Neural progenitor cell (in vitro differentiated cells): ENCODE measurements at regions not wholly inside any gene's neighbourhood (a gene's known extent, or its start where the extent isn't known, plus 50 kb on each side); places are given as distances from the start of the nearest gene placed in this dataset.

ENCODE experiments used
- EZH2 ChIP-seq: fragments of 200-600 bp; sonication (generic); IDR thresholded peaks from 2 replicates; pipeline ENCODE4 v1.6.1; 2017; ENCODE audit warnings: antibody characterized with exemption, mild to moderate bottlenecking, moderate library complexity
- EZH2phosphoT487 ChIP-seq: fragments of 200-600 bp; sonication (generic); IDR thresholded peaks from 2 replicates; pipeline ENCODE4 v1.6.1; 2017; ENCODE audit warnings: antibody characterized with exemption
- TF ChIP-seq, protein P1 (sequence below): fragments of 200-600 bp; sonication (generic); IDR thresholded peaks from 2 replicates; pipeline ENCODE4 v1.5.1; 2017; ENCODE audit warnings: antibody characterized with exemption, mild to moderate bottlenecking

DNA sequence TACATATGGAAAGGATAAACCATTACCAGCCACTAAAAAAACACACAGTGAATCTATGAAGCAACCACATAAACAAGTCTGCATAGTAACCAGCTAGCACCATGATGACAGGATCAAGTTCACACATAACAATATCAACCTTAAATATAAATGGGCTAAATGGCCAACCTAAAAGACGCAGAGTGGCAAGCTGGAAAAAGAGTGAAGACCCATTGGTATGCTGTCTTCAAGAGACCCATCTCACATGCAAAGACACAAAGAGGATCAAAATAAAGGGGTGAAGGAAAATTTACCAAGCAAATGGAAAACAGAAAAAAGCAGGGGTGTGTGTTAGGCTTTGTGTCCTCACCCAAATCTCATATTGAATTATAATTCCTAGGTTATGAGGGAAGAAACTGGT lies 909.2 kb downstream of the EPHA7 start:
- TF ChIP-seq EZH2 (no peak), EZH2phosphoT487 (no peak)
- TF ChIP-seq, protein P1, sequence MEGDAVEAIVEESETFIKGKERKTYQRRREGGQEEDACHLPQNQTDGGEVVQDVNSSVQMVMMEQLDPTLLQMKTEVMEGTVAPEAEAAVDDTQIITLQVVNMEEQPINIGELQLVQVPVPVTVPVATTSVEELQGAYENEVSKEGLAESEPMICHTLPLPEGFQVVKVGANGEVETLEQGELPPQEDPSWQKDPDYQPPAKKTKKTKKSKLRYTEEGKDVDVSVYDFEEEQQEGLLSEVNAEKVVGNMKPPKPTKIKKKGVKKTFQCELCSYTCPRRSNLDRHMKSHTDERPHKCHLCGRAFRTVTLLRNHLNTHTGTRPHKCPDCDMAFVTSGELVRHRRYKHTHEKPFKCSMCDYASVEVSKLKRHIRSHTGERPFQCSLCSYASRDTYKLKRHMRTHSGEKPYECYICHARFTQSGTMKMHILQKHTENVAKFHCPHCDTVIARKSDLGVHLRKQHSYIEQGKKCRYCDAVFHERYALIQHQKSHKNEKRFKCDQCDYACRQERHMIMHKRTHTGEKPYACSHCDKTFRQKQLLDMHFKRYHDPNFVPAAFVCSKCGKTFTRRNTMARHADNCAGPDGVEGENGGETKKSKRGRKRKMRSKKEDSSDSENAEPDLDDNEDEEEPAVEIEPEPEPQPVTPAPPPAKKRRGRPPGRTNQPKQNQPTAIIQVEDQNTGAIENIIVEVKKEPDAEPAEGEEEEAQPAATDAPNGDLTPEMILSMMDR = no peak
